ENCODE measurements at regions not wholly inside any gene's neighbourhood (a gene's known extent, or its start where the extent isn't known, plus 50 kb on each side); places are given as distances from the start of the nearest gene placed in this dataset.

DNA sequence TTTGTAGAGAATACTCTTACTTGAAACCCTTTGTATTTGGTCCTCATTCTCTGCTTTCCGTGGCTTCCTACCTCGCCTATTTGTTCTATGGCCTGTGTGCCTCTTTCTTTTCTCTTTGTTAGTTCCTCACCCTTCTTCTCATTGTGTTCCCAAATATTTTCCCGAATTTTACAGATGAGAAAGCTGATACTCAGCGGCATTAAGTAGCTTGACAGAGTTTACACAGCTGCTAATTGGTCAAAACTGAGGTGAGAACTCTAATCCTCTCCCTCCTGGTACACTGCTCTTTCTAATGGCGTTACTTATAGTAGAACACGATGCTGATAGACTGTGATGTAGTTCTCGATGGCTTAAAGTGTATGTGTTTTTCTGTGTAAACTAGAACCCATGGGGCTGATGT lies 80.7 kb upstream of the HDAC9 start:
- ChIA-PET CTCF (no interaction called here), POLR2A (no interaction called here)
- no peaks in the 10 kb centered on the region for H3K4me1 ChIP-seq (ENCODE audit: control insufficient read depth, insufficient read depth, low read length)
- no peak overlapping the region for H3K27ac ChIP-seq (ENCODE audit: extremely low read depth, low read depth, low read length)
- H3K9me3 ChIP-seq (ENCODE audit: control insufficient read depth, insufficient read depth, low read depth, low read length), result peaks cover 2% of the 10 kb centered on the region; the same call in 1 of the 2 replicates
- no peaks in the 10 kb centered on the region for H3K36me3 ChIP-seq (ENCODE audit: control insufficient read depth in 2 of 2, insufficient read depth in 1 of 2, low read length in 2 of 2)
- no peak overlapping the region for H3K4me3 ChIP-seq (ENCODE audit: low read depth, low read length)
- TF ChIP-seq ZNF354C (tag by site-specific recombination; IDR thresholded peaks at IDR 0.05; ENCODE audit: borderline replicate concordance, low read depth) (no peak), ZNF292 (tag by site-specific recombination; IDR thresholded peaks at IDR 0.05; ENCODE audit: borderline replicate concordance, low read depth) (no peak)

DNA sequence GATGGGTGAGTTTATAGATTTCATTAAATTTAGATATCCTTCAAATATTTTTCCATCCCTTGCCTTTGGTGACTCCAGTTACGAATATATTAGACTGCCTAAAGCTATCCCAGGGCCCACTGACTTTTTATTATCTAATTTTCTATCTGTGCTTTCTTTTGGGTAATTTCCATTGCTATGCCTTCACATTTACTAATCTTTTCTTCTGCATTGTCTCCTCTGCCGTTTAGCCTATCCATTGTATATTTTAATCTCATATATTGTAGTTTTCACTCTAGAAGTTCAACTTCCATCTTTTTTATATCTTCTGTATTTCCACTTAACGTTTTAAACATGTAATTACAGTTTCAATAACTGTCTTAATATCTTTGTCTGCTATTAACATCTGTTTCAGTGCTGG lies 78.6 kb upstream of the HDAC9 start:
- ChIA-PET POLR2A (no interaction called here), CTCF (no interaction called here)
- Histone ChIP-seq H3K4me3 (ENCODE audit: low read depth, low read length) (no peak overlapping the region), H3K36me3 (ENCODE audit: control insufficient read depth in 2 of 2, insufficient read depth in 1 of 2, low read length in 2 of 2) (no peaks in the 10 kb centered on the region), H3K4me1 (ENCODE audit: control insufficient read depth, insufficient read depth, low read length) (peaks cover 7% of the 10 kb centered on the region), H3K27ac (ENCODE audit: extremely low read depth, low read depth, low read length) (no peak overlapping the region), H3K9me3 (ENCODE audit: control insufficient read depth, insufficient read depth, low read depth, low read length) (peaks cover 2% of the 10 kb centered on the region; the same call in 1 of the 2 replicates)
- TF ChIP-seq ZFP3 (tag by site-specific recombination; IDR thresholded peaks at IDR 0.05; ENCODE audit: low read depth), result no peak
- TF ChIP-seq, protein P1, sequence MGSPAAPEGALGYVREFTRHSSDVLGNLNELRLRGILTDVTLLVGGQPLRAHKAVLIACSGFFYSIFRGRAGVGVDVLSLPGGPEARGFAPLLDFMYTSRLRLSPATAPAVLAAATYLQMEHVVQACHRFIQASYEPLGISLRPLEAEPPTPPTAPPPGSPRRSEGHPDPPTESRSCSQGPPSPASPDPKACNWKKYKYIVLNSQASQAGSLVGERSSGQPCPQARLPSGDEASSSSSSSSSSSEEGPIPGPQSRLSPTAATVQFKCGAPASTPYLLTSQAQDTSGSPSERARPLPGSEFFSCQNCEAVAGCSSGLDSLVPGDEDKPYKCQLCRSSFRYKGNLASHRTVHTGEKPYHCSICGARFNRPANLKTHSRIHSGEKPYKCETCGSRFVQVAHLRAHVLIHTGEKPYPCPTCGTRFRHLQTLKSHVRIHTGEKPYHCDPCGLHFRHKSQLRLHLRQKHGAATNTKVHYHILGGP (tag by site-specific recombination; IDR thresholded peaks at IDR 0.05), result no peak
- TF ChIP-seq ZEB2 (tag by site-specific recombination; IDR thresholded peaks at IDR 0.05), result no peak
- TF ChIP-seq, protein P2, sequence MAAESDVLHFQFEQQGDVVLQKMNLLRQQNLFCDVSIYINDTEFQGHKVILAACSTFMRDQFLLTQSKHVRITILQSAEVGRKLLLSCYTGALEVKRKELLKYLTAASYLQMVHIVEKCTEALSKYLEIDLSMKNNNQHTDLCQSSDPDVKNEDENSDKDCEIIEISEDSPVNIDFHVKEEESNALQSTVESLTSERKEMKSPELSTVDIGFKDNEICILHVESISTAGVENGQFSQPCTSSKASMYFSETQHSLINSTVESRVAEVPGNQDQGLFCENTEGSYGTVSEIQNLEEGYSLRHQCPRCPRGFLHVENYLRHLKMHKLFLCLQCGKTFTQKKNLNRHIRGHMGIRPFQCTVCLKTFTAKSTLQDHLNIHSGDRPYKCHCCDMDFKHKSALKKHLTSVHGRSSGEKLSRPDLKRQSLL (tag by site-specific recombination; IDR thresholded peaks at IDR 0.05), result no peak
- no peak for TF ChIP-seq IKZF3 (tag by site-specific recombination; IDR thresholded peaks at IDR 0.05)
- TF ChIP-seq ZNF2 (tag by site-specific recombination; IDR thresholded peaks at IDR 0.05), result no peak
- no peak for TF ChIP-seq GLI4 (tag by site-specific recombination; IDR thresholded peaks at IDR 0.05)
- no peak for TF ChIP-seq KLF9 (tag by site-specific recombination; IDR thresholded peaks at IDR 0.05; ENCODE audit: low read depth)
- TF ChIP-seq MZF1 (tag by site-specific recombination; IDR thresholded peaks at IDR 0.05; ENCODE audit: borderline replicate concordance), result no peak
- no peak for TF ChIP-seq ZNF248 (tag by site-specific recombination; IDR thresholded peaks at IDR 0.05)
- no peak for TF ChIP-seq ZNF843 (tag by site-specific recombination; IDR thresholded peaks at IDR 0.05)
- TF ChIP-seq, protein P3, sequence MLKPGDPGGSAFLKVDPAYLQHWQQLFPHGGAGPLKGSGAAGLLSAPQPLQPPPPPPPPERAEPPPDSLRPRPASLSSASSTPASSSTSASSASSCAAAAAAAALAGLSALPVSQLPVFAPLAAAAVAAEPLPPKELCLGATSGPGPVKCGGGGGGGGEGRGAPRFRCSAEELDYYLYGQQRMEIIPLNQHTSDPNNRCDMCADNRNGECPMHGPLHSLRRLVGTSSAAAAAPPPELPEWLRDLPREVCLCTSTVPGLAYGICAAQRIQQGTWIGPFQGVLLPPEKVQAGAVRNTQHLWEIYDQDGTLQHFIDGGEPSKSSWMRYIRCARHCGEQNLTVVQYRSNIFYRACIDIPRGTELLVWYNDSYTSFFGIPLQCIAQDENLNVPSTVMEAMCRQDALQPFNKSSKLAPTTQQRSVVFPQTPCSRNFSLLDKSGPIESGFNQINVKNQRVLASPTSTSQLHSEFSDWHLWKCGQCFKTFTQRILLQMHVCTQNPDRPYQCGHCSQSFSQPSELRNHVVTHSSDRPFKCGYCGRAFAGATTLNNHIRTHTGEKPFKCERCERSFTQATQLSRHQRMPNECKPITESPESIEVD (tag by site-specific recombination; IDR thresholded peaks at IDR 0.05), result no peak
- TF ChIP-seq ZBTB7A (tag by site-specific recombination; IDR thresholded peaks at IDR 0.05; ENCODE audit: low read depth), result no peak

DNA sequence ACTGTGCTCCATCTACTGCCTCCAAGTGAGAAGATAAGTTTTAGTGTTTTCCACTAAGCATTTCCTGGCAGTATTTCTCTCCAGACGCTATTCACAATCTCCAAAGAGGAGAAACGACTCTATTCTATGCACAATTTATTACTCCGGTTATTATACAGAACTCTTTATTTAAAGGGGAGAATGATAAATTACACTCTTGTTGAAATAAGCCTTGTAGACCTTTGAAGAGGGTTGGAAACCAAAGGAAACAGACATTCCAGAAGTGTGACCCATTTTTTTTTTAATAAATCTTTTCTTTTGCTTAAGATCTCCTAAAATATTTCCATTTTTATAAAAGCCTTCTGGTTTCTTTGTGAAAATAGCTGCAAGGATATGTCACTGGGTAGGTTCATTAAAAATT lies 76.1 kb upstream of the HDAC9 start:
- CTCF ChIA-PET, result no interaction called here
- POLR2A ChIA-PET, result no interaction called here
- H3K9me3 ChIP-seq (ENCODE audit: control insufficient read depth, insufficient read depth, low read depth, low read length), result peaks cover 2% of the 10 kb centered on the region; the same call in 1 of the 2 replicates
- peaks cover 10% of the 10 kb centered on the region for H3K4me1 ChIP-seq (ENCODE audit: control insufficient read depth, insufficient read depth, low read length)
- TF ChIP-seq, protein P4, sequence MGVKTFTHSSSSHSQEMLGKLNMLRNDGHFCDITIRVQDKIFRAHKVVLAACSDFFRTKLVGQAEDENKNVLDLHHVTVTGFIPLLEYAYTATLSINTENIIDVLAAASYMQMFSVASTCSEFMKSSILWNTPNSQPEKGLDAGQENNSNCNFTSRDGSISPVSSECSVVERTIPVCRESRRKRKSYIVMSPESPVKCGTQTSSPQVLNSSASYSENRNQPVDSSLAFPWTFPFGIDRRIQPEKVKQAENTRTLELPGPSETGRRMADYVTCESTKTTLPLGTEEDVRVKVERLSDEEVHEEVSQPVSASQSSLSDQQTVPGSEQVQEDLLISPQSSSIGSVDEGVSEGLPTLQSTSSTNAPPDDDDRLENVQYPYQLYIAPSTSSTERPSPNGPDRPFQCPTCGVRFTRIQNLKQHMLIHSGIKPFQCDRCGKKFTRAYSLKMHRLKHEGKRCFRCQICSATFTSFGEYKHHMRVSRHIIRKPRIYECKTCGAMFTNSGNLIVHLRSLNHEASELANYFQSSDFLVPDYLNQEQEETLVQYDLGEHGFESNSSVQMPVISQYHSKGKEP (tag by site-specific recombination; IDR thresholded peaks at IDR 0.05), result no peak
- TF ChIP-seq ZNF23 (tag by site-specific recombination; IDR thresholded peaks at IDR 0.05; ENCODE audit: borderline replicate concordance) (no peak), ZNF202 (tag by site-specific recombination; IDR thresholded peaks at IDR 0.05; ENCODE audit: borderline replicate concordance) (no peak)
- no peaks in the 10 kb centered on the region for H3K36me3 ChIP-seq (ENCODE audit: control insufficient read depth in 2 of 2, insufficient read depth in 1 of 2, low read length in 2 of 2)
- no peak overlapping the region for H3K4me3 ChIP-seq (ENCODE audit: low read depth, low read length)
- no peak overlapping the region for H3K27ac ChIP-seq (ENCODE audit: extremely low read depth, low read depth, low read length)
